ENCODE measurements at regions not wholly inside any gene's neighbourhood (a gene's known extent, or its start where the extent isn't known, plus 50 kb on each side); places are given as distances from the start of the nearest gene placed in this dataset.

- Mint-ChIP-seq H3K27me3 (ENCODE audit: insufficient read depth) (peaks cover 4% of the 10 kb centered on the region), H3K27ac (no peak overlapping the region), H3K9me3 (no peaks in the 10 kb centered on the region), H3K36me3 (ENCODE audit: low read depth) (no peaks in the 10 kb centered on the region), H3K4me3 (no peak overlapping the region), H3K4me1 (no peaks in the 10 kb centered on the region)
- WGBS, 2 experiments (ENCODE audit: insufficient coverage in 1 of 2, insufficient read length in 1 of 2): 89 to 95% methylated on average over 2 to 4 of the region's 4 CpGs
- H3K36me3 ChIP-seq (ENCODE audit: control insufficient read depth, insufficient read depth, low read length): no peaks in the 10 kb centered on the region
- H3K9ac ChIP-seq (ENCODE audit: extremely low read depth, low read length, poor library complexity, severe bottlenecking): no peak overlapping the region
- H3K4me3 ChIP-seq (ENCODE audit: low read length): no peak overlapping the region
- TF ChIP-seq CTCF (conservative IDR thresholded peaks at IDR 0.05): no peak
- DNase-seq: no peak
- H3K9me3 ChIP-seq (ENCODE audit: control insufficient read depth, low read length): no peaks in the 10 kb centered on the region
- H3K27me3 ChIP-seq (ENCODE audit: control insufficient read depth, insufficient read depth, low read length, poor library complexity, severe bottlenecking): no peaks in the 10 kb centered on the region
- H3K27ac ChIP-seq (ENCODE audit: low read depth, low read length): no peak overlapping the region
- no peaks in the 10 kb centered on the region for H3K4me1 ChIP-seq (ENCODE audit: control insufficient read depth, insufficient read depth, low read length)
These were observed 69.1 kb downstream of the MCFD2 start for GRCh38 chr2:46846536-46846935.

DNA sequence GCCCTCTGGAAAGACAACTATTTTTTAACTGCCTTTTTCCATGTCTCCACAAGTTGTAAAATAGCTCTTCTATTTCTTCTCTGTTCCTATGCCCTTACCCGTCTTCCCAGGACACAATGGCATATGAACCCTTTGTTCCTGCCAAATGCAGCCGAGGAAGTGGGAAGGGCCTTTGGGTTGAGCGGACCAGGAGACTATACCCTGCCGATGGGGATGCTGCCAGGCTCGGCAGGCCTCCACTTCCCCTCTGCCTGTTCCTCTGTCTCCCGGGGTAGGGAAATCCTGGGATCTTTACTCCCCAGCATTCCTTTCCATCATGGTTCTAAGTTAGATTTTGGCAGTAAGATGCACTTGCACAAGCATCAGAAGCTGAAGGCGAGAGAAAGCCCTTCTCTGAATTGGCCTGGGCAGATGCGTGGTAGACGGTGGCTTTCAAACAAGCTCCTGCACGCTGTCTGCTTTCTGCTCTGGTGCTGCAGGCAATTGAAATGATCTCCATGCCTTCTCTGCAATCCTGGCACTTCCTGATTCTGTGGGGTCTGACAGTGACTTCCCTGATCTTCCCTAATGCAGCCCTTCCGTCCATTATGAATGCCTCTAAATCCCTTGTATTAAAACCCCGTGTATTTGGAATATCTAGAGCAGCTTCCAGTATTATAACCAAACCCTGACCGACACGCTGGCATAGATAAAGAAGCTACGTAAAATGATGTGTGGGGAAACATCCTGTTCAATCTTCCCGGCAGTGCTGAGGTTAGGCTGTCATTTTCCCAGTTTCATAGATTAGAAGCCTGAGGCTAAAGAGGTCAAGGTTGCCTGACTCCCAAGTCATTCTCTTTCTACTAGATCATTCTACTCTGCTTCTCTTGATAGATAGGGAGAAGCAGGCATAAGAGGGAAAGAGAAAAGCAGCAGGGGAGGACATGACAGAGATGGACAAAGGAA, 69.8 kb downstream of the MCFD2 start:
- Histone ChIP-seq H3K27ac (ENCODE audit: low read depth, low read length) (no peak overlapping the region), H3K36me3 (ENCODE audit: control insufficient read depth, insufficient read depth, low read length) (no peaks in the 10 kb centered on the region), H3K27me3 (ENCODE audit: control insufficient read depth, insufficient read depth, low read length, poor library complexity, severe bottlenecking) (no peaks in the 10 kb centered on the region), H3K9ac (ENCODE audit: extremely low read depth, low read length, poor library complexity, severe bottlenecking) (no peak overlapping the region), H3K4me3 (ENCODE audit: low read length) (no peak overlapping the region), H3K9me3 (ENCODE audit: control insufficient read depth, low read length) (no peaks in the 10 kb centered on the region), H3K4me1 (ENCODE audit: control insufficient read depth, insufficient read depth, low read length) (no peaks in the 10 kb centered on the region)
- no peaks in the 10 kb centered on the region for H3K9me3 Mint-ChIP-seq
- H3K27me3 Mint-ChIP-seq (ENCODE audit: insufficient read depth): peaks cover 4% of the 10 kb centered on the region
- no peaks in the 10 kb centered on the region for H3K4me1 Mint-ChIP-seq
- DNase-seq: no peak
- H3K27ac Mint-ChIP-seq: no peak overlapping the region
- WGBS, 2 experiments (ENCODE audit: insufficient coverage in 1 of 2, insufficient read length in 1 of 2): 91% methylated on average over 12 to 16 of the region's 16 CpGs
- H3K36me3 Mint-ChIP-seq (ENCODE audit: low read depth): no peaks in the 10 kb centered on the region
- H3K4me3 Mint-ChIP-seq: no peak overlapping the region
- no peak for TF ChIP-seq CTCF (conservative IDR thresholded peaks at IDR 0.05)

DNA sequence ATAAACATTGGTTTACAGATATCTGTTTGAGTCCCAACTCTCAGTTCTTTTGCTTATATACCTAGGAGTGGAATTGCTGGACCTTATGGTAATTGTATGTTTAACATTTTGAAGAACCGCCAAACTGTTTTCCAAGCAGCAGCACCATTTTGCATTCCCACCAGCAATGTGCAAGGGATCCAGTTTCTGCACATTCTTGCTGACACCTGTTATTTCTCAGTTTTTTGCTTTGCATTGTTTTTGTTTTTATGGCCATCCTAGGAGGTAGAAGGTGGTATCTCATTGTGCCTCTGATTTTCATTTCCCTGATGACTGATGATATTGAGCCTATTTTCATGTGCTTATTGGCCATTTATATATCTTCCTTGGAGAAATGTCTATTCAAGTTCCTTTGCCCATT, 71.2 kb downstream of the MCFD2 start:
- Mint-ChIP-seq H3K27me3 (ENCODE audit: insufficient read depth) (peaks cover 4% of the 10 kb centered on the region), H3K9me3 (no peaks in the 10 kb centered on the region), H3K4me1 (no peaks in the 10 kb centered on the region), H3K36me3 (ENCODE audit: low read depth) (no peaks in the 10 kb centered on the region), H3K4me3 (no peak overlapping the region), H3K27ac (no peak overlapping the region)
- no peak for DNase-seq
- no peak for TF ChIP-seq CTCF (conservative IDR thresholded peaks at IDR 0.05)
- Histone ChIP-seq H3K4me1 (ENCODE audit: control insufficient read depth, insufficient read depth, low read length) (no peaks in the 10 kb centered on the region), H3K4me3 (ENCODE audit: low read length) (no peak overlapping the region), H3K27ac (ENCODE audit: low read depth, low read length) (no peak overlapping the region), H3K9ac (ENCODE audit: extremely low read depth, low read length, poor library complexity, severe bottlenecking) (no peak overlapping the region), H3K9me3 (ENCODE audit: control insufficient read depth, low read length) (no peaks in the 10 kb centered on the region), H3K27me3 (ENCODE audit: control insufficient read depth, insufficient read depth, low read length, poor library complexity, severe bottlenecking) (no peaks in the 10 kb centered on the region), H3K36me3 (ENCODE audit: control insufficient read depth, insufficient read depth, low read length) (no peaks in the 10 kb centered on the region)
- 95 to 100% methylated on average over 1 of the region's 1 CpG for WGBS, 2 experiments (ENCODE audit: insufficient coverage in 1 of 2, insufficient read length in 1 of 2)

All from endodermal cell (in vitro differentiated cells).